HG02678 (cell line): ENCODE measurements at regions not wholly inside any gene's neighbourhood (a gene's known extent, or its start where the extent isn't known, plus 50 kb on each side); places are given as distances from the start of the nearest gene placed in this dataset.
"Not testable (repeated sequence)": the region's sequence is repeated elsewhere in the genome, so short reads cannot be mapped to it uniquely, and the experiment has no call there.

Experiments
- ATAC-seq: cut with Tn5 transposase; IDR thresholded peaks from one replicate; pipeline ENCODE4 v1.9.1; 2021; ENCODE audit warnings: mild to moderate bottlenecking, moderate library complexity; ENCODE audit not compliant: unreplicated experiment

DNA sequence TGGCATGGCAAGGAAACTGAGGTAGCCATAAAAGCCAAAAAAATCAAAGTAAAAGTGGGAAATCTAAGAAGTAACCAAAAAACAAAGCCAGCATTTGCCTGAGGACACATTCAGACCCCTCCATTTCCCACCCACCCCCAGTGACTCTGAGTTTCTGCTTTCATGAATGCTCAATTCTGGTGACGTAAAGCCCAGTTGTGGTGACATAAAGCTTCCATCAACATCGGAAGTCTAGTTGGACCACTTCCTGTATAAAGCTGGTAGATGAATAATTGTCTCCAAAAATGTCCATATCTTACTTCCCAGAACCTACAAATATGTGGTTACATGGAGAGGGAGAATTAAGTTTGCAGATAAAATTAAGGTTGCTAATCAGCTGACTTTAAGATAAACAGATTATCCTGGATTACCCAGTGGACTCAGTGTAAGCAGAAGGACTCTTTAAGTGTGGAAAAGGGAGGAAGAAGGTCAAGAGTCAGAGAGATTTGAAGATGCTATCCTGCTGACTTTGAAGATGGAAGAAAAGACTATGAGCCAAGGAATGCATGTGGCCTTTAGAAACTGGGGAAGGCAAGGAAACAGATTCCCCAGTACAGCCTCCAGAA is 62.0 kb upstream of the ST3GAL6 start:
- ATAC-seq = no peak

DNA sequence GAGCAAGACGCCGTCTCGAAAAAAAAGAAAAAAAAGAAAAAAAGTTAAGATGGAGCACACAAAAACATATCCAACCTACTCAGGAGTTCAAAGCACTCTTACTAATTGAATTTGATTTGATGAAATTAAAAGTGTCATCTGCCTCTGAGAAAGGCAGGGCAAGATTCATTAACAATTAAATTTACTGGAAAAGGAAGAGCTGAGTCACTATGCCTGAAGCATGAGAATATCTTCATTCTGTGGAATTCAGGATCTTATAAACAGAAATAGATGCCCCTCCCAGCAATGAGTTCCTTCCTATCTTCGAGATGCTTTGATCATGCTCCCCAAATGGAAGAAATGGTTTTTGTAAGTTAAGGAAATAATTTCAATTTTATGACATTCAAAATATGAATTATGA is 61.0 kb upstream of the ST3GAL6 start:
- ATAC-seq = no peak

DNA sequence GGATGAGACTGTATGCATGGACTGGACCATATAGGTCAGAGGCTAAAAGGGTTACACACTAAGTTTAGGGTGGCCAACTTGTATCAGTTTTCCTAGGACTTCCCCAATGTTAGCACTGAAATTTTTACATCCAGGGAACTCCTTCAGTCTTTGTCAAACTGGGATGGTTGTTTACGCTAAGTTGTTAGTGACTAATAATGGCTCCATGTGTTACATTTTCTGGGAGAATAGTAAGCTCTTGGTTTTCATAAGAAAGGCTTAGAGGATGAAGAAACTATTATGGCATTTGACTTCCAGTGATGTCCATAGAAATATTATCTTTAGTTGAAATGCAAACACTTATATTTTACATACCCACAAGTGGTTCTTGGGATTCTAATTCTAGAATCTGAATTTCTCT is 57.9 kb upstream of the ST3GAL6 start:
- ATAC-seq = no peak

DNA sequence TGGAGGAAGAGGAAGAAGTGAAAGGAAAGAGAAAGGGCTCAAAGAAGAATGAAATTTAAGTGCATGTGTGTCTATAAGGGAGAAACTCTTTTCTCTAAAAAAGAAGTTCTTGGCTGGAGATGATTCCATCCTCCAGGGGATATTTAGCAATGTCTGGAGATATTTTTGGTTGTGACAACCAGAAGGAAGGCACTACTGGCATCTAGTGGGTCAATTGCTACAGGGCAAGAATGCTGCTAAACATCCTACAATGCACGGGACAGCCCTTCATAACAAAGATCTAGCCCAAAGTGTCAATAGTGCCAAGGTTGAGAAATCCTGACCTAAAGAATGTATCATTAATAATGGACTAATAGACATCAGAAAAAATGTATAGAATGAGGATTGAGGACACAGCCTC is 57.4 kb upstream of the ST3GAL6 start:
- no peak for ATAC-seq

DNA sequence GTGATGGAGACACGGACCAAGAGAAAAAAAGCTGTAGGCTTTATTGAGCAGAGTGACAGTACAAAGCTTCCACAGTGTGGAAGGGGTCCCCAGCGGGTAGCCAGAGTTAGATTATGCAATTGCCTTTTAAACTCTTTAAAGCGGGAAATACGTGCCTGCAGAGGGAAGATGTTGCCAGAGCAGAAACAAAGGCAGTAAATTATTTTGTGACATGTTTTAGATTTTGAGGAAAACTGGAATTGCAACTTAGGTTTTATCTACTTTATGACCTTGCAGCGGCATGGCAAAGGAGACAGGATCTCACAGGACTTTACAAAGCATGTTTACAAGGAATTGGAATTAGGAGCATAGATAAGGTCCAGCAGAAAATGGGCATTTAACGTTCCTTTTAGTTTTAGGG is 54.5 kb upstream of the ST3GAL6 start:
- ATAC-seq = not testable (repeated sequence)

DNA sequence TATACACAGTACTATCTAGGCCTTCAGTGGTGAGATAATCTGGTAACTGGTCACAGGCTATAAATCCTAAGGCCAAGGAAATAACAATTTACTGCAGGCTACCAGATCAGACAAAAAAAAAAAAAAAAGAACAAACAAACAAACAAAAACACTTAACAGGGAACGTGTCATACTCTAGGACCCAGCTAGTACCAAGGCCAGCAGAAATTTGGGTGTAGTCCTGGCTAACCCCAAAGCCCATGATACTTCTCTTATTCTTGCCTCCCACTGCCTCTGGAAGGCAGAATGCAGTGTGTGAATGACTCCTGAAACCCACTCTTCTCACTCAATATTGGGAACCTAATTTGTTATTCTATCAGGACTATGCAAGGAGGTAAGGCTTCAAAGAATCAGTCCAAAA is 53.7 kb upstream of the ST3GAL6 start:
- no peak for ATAC-seq

DNA sequence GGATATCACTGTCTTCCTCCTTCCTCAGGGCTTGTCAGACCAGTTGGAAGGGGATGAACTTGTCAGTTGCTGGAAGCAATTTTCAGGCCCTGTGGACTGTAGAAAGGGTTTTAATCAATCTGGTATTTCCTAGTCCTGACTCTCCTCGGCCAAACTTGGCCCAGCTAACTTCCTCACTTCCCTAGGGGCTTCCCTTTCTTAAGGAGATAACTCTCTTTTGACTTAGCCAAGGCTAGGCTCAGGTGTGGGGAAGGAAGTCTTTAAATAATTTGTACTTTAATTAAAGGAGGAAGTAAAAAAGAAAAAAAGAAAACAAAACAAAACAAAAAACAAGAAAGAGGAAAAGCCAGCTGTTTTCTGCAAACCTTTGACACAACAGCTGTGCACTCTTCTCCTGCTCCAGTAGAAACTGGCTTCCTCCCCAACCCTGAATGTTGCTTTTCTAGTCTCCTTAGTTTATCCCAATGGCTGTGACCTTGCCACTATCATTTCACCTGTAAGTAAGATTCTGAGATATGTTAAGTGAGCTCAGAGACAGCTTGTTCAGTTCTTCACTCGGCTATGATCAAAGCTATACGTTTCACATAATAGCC is 53.0 kb upstream of the ST3GAL6 start:
- ATAC-seq = no peak

DNA sequence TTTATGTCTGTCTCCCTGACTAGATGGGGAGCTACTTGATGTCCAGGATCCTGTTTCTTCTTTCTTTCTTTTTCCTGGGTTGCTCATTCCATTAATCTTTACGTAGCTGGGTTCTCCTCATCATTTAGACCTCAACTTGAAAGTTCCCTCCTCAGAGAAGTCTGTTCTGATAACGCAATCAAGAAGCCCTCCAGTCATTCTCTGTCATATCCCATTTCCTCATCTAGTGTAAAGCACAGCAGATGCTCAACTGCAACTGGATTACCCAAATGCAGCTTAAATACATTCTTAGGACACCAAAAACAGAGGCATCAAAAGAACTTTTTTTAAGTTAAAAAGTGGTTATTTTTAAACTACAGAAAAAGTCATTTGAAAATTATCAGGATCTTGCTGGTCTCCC is 51.7 kb upstream of the ST3GAL6 start:
- no peak for ATAC-seq

DNA sequence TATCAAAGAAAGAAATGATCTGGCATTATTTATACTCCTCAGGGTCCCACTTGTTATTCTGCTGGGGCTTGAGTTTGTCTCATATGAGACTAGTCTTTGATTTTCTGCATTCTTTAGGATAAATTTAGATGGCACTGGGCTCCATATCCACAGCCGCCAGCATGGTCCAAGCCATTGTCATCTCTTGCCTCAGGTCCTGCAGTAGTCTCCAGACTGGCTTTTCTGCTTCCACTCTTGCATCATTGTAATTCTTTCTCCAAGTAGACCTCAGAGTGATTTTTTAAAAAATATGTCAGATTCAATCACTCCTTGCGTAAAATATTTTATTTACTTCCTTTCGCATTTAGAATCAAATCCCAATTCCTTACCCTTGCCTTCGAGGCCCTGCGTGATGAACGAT is 50.4 kb upstream of the ST3GAL6 start:
- no peak for ATAC-seq

DNA sequence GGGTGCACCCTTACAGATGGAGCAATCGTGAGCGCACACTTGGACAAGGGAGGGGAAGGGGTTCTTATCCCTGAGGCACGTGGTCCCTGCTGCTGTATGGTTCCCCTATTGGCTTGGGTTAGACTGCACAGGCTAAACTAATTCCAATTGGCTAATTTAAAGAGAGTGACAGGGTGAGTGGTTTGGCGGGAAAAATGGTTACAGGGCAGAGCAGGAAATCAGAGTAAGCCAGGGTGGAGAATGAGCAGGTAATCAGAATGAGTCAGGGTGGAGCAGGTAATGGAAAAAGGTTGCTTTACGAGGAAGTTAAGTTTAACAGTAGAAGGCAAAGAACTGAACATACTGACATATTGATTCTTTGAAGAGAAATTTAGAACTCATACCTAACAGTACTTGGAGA is 49.8 kb upstream of the ST3GAL6 start:
- ATAC-seq = not testable (repeated sequence)
